RWPE1 (cell line): ENCODE measurements at regions not wholly inside any gene's neighbourhood (a gene's known extent, or its start where the extent isn't known, plus 50 kb on each side); places are given as distances from the start of the nearest gene placed in this dataset.
A peak's percentile ranks its signal among the peaks of the same experiment; 100 is the strongest.

ENCODE experiments used
- CTCF ChIA-PET: fragments of 350-600 bp; sonication (Branson Sonifier 250); formaldehyde crosslinking; extraction: SDS; loops from one replicate; lab custom pipeline; 2021; lab: Yijun Ruan, JAX
- POLR2A ChIA-PET: fragments of 400-600 bp; formaldehyde crosslinking; extraction: SDS; loops from one replicate; lab custom pipeline; 2020; ENCODE audit warnings: antibody characterized with exemption; ENCODE audit not compliant: low non-redundant PET; lab: Yijun Ruan, JAX
- DNase-seq: peaks from one replicate; pipeline ENCODE4 v3.0.0; 2012; ENCODE audit warnings: low spot score
- H3K27ac ChIP-seq: fragments of 450-650 bp; 2 replicates; pipeline ENCODE4 v1.5.1; 2017
- TF ChIP-seq, protein P1 (sequence below): fragments of 450-650 bp; conservative IDR thresholded peaks from 2 replicates; pipeline ENCODE4 v1.5.1; 2017; ENCODE audit warnings: low read depth, mild to moderate bottlenecking

DNA sequence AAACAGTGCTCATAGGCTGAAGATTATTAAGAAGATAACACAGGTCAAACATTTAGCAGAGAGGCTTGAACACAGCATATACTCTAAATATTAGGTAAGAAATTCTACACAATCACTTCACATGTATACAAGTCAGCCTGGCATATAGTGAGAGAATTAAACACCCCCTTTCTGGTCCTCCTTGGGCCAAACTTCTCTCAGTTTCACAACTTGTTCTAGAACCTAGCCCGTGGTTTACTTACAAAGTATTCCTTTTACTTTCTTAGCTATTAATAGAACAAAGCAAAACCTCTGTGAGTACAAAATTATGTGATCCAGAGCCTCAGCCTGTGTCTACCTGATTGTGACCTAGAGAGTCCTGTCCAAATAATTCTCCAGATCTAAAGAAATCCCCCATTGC, 562.8 kb downstream of the TNS1 start:
- TF ChIP-seq, protein P1, sequence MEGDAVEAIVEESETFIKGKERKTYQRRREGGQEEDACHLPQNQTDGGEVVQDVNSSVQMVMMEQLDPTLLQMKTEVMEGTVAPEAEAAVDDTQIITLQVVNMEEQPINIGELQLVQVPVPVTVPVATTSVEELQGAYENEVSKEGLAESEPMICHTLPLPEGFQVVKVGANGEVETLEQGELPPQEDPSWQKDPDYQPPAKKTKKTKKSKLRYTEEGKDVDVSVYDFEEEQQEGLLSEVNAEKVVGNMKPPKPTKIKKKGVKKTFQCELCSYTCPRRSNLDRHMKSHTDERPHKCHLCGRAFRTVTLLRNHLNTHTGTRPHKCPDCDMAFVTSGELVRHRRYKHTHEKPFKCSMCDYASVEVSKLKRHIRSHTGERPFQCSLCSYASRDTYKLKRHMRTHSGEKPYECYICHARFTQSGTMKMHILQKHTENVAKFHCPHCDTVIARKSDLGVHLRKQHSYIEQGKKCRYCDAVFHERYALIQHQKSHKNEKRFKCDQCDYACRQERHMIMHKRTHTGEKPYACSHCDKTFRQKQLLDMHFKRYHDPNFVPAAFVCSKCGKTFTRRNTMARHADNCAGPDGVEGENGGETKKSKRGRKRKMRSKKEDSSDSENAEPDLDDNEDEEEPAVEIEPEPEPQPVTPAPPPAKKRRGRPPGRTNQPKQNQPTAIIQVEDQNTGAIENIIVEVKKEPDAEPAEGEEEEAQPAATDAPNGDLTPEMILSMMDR: no peak
- no peak overlapping the region for H3K27ac ChIP-seq
- CTCF ChIA-PET: no interaction called here
- no peak for DNase-seq
- POLR2A ChIA-PET: no interaction called here

DNA sequence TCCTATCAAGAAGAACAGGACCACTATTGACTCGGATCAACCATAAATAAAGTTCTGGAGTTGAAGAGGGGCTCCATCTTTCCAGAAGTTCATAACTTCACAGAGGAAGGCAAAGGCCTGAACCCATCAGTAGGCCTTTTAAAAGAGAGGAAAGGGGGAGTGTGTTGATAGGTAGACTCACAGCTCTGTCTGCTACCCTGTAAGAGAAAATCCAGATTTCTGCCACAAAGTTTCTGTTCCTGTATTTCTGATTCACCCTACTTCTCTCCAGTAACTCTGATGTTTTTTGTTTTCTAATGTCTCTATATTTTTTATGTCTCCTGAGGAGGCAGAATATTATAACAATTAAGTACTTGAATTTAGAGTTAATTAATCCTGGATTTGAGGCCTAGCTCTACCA, 564.0 kb downstream of the TNS1 start:
- H3K27ac ChIP-seq: no peak overlapping the region
- ChIA-PET CTCF (no interaction called here), POLR2A (interaction anchor here (0.6 kb wide), 1 partner anchor 154 kb away, joined by 4 read pairs; no protein-coding TSS in a partner anchor)
- TF ChIP-seq, protein P1: no peak
- no peak for DNase-seq

DNA sequence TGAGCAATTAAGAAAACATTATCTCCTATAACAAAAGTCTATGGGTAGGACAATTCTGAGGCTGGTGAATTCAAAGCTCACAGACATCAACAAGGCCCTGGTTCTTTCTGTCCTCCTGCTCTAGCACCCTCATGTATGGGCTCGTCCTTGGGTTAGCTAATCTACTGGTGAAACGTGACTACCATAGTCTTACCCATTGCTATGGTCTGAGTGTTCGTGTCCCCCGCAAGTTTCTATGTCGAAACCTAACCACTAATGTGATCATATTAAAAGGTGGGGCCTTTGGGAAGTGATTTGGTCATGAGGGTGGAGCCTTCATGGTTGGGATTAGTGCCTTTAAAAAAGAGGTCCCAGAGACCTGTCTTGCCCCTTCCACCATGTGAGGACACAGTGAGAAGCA, 564.7 kb downstream of the TNS1 start:
- CTCF ChIA-PET: no interaction called here
- TF ChIP-seq, protein P1: no peak
- POLR2A ChIA-PET: no interaction called here

DNA sequence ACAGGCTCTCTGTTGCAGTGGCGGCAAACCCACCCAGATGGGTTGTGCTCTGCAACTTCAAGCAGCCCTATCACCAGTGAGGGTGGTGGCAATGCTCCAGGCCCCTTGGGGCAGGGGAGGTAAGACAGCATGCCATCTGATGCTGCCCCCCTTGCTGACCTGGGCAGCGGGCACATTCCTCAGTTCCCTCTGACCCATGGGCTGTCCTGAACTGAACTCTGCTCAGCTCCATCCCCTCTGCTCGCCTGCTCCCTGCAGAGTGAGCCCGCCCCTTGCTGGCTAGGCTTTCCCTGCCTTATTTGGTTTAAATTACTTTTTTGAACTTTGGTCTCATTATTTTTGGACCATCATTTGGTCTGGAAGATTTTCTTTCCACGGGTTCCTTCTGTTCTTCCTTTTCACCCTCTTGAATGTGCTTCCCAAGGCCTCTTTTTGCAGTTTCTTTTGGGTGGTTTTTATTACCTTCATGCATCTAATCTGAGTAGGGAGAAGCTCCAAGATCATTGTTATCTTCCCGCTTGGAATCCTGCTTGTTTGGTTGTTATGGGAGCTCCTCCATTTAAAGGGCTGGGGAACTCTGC, 565.4 kb downstream of the TNS1 start:
- ChIA-PET CTCF (no interaction called here), POLR2A (no interaction called here)
- TF ChIP-seq, protein P1: no peak
- H3K27ac ChIP-seq: no peak overlapping the region
- no peak for DNase-seq

More for the DNA sequence above, 564.7 kb downstream of the TNS1 start:
- DNase-seq: no peak
- no peak overlapping the region for H3K27ac ChIP-seq

DNA sequence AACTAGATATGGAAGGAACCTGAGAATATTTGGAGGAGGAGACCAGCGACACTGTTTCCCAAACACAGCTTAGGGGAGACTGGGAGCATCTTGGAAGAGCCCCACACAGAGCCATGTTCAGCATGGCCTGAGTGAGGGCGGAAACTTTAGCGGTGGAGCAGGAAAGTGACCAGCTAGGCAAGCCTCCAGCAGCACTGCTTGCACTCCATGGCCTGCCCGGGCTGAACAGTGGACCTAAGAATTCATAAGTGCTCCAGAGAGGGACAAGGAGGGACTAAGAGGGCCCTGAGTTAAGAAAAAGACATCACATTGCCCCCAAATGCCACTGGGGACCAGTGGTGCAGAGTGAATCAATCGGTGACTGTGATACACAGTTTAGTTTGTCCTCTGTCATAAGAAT, 566.4 kb downstream of the TNS1 start:
- H3K27ac ChIP-seq: no peak overlapping the region
- no peak for DNase-seq
- TF ChIP-seq, protein P1: no peak
- ChIA-PET POLR2A (no interaction called here), CTCF (no interaction called here)

DNA sequence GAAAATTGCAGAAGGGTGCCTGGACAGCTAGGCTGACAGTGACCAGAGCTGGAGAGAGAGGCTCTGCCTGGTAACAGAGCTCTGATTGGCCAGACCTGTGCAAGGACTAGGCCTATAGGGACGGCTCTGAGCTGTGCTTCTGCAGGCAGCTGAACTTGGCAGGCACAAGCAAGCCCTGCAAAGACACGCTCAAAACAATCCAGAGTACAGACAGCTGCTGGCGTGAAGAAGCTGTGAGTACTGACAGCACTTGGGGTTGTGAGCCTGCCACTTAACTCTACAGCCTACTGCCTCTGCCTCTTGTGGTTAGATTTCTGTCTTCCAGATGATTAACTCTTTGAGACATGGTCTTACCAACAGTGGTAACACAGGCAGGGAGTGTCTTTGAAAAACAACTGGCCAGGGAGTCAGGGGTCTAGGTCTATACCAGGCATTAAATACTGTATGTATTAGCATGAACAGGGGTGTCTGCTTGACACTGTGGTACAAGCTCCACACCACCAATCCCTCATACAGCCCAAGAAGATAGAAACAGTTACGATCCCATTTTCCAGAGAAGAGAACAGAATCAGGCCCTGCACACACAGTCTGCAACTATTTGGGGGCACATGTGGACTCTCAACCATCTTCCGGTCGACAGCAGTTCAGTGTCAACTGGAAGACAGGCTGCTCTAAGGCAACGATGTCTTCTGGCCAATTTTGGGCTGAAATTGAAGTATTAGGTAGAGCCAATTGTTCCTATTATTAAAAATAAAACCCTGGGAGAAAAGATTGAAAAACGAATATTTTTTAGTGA, 568.4 kb downstream of the TNS1 start:
- ChIA-PET CTCF (interaction anchor here (0.6 kb wide), 1 partner anchor 62 kb away, joined by 4 read pairs; no protein-coding TSS in a partner anchor), POLR2A (no interaction called here)
- H3K27ac ChIP-seq: peak overlapping the region; percentile 83
- TF ChIP-seq, protein P1: no peak
- DNase-seq: peak; percentile 97
